ENCODE measurements at regions not wholly inside any gene's neighbourhood (a gene's known extent, or its start where the extent isn't known, plus 50 kb on each side); places are given as distances from the start of the nearest gene placed in this dataset.
"Not testable (repeated sequence)": the region's sequence is repeated elsewhere in the genome, so short reads cannot be mapped to it uniquely, and the experiment has no call there.

DNA sequence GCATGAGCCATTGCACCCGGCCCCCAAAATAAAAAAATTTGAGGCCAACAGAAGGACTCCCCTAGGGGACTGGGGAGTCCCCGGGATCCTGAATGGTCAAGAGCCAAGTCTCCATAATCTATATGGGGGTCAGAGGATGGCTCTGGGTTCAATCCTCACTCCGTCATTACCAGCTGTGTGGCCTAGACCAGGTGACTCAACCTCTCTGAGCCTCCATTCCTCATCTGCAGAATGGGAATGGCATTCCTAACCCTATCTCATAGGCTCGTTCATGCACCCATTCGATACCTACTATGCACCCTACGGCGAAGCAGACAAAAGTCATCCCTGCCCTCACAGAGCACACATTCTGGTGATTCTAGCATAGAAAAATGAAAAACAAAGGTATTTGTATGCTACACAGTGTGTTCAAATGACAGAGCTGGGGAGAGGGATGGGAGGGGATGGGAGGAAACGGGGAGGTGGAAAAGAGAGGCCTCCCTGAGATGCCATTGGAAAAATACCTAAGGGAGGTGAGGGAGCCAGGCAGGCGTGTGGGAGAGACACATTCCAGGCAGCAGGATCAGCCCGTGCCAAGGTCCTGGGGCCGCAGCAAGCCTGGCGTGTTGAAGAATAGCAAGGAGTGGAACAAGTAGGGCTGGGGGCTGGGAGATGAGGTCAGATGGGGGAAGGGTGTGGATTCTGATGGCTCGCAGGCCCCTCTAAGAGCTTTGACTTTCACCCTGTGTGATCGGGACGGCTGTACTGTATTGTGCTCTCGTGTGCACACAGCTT, 71.2 kb downstream of the RMI2 start:
- no peak for DNase-seq

DNA sequence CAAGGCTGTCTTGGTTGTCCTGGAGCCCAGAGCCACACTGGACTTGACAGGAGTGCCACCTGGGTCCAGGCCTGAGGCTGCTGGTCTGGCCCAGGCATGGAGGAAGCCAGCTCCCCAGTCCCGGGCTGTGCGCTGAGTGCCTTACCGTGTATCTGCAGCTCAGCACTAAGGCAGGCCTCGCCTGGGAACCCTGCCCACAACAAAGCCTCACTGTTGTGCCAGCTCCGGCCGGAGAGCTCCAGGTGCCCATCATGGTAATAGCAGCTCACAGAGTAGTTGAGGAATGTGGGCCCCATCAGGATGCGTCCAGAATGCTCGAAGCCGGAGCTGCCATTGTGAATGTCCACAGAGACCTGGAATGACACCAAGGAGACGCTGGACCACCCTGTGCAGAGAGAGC, 72.2 kb downstream of the RMI2 start:
- DNase-seq = no peak

- no peak for DNase-seq
Observed at GRCh38 chr16:11418506-11418905, 73.2 kb downstream of the RMI2 start.

DNA sequence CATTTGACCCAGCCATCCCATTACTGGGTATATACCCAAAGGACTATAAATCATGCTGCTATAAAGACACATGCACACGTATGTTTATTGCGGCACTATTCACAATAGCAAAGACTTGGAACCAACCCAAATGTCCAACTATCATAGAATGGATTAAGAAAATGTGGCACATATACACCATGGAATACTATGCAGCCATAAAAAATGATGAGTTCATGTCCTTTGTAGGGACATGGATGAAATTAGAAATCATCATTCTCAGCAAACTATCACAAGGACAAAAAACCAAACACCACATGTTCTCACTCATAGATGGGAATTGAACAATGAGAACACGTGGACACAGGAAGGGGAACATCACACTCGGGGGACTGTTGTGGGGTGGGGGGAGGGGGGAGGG, 74.8 kb downstream of the RMI2 start:
- not testable (repeated sequence) for DNase-seq

- no peak for DNase-seq
Observed at GRCh38 chr16:11420895-11421294, 75.6 kb downstream of the RMI2 start.

DNA sequence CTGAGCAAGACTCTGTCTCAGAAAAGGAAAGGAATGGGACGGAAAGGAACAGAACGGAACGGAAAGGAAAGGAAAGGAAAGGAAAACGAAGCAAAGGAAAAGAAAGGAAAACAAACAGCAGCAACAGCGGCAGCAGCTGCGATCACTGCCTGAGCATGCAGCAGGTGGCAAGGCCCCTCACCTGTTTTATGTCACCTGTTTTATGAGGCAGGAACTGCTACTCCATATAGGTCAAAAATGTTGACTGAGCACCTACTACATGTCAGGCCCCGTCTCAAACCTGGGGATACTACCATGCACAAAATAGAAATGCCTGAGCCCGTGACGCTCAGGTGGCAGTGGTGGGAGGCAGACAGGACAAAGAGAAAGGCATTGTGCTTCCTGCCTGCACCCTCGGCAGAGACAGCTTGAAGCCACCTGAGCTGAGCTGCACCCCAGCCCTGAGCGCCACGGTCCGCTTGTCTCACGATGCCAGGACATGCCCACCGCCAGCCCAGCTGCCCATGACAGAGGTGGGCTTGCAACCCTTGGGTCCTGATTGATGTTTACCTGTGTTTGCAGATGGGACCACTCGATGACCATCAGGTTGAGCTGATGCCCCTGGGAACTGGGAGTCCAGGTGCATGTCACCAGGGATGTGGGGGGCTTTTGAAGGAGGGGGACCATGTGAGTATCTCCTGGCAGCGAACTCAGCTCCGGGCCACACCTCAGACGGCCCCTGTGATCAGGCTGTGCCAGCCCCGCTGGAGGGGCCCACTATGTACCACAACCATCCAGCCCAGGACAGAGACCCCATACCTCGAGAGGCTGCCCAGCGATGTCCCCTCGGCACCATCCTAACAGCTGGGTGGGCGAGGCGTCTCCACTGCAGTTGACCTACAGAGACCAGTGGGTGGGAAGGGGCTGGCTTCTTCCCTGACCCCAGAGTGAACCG, 77.4 kb downstream of the RMI2 start:
- no peak for DNase-seq

- no peak for DNase-seq
Observed at GRCh38 chr16:11423315-11424117, 78.3 kb downstream of the RMI2 start.

DNA sequence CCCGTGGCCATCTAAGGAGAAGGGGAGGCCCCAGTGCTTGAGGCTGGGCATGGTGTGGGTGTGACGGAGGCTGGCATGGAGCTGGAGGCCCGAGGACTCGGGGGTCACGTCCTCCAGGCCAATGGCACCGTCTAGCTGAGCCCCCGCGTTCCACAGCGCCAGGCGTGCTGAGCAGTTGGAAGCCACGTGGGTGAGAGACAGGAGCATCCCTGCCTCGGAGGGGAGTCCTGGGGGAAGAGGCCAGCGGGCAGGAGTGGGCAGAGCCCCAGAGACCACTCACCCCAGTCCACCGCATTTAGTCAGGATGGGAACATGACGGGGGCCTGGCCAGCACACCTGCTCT, 78.8 kb downstream of the RMI2 start:
- DNase-seq = no peak

DNA sequence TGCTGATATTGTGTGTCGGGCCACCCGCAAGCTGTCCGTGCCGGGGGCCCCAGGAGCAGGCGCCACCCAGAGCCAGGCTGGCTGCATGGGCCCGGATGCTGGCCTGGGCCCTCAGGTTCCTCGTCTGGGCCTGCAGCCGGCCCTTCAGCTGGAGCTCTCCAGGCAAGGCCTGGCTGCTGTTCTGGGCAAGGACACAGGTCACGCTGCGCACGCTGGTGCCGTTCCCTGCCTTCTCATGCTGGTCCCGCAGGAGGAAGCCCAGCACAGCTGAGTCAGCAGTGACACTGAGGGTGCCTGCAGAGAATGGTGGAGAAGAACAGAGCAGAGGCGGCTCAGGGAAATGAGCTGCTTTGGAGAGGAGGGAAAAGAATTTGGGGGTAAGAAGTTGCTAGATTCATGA, 79.9 kb downstream of the RMI2 start:
- no peak for DNase-seq

- DNase-seq = no peak
Observed at GRCh38 chr16:11428623-11428953, 83.3 kb downstream of the RMI2 start.

- DNase-seq = no peak
Observed at GRCh38 chr16:11429123-11429522, 83.9 kb downstream of the RMI2 start.

- DNase-seq = no peak
Observed at GRCh38 chr16:11429823-11430222, 84.6 kb downstream of the RMI2 start.

- no peak for DNase-seq
Observed at GRCh38 chr16:11430601-11431317, 85.5 kb downstream of the RMI2 start.

- no peak for DNase-seq
Observed at GRCh38 chr16:11431915-11432465, 86.7 kb downstream of the RMI2 start.

- no peak for DNase-seq
Observed at GRCh38 chr16:11432856-11433395, 87.7 kb downstream of the RMI2 start.

DNA sequence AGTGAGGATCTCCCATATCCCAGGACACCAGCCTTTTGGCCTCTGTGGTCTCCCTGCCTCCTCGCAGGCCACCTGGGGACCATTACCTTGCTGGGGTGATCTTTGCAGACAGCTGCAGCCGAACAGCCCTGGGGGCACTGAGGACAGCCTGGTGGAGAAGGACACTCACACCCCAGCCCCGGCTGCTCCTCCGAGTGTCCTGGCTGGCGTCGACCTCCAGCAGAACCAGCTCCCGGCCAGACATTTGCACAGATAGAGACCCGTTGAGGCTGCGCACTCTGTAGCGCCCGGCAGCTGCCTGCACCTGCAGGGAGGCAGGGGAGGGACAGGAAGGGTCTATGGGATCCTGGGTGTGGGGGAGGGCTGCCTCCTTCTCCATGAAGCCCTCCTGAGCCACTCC, 90.3 kb downstream of the RMI2 start:
- no peak for DNase-seq

GRCh38 chr16:11437069-11437468, 91.8 kb downstream of the RMI2 start:
- DNase-seq = no peak

- no peak for DNase-seq
Observed at GRCh38 chr16:11439790-11440656, 94.8 kb downstream of the RMI2 start.

DNA sequence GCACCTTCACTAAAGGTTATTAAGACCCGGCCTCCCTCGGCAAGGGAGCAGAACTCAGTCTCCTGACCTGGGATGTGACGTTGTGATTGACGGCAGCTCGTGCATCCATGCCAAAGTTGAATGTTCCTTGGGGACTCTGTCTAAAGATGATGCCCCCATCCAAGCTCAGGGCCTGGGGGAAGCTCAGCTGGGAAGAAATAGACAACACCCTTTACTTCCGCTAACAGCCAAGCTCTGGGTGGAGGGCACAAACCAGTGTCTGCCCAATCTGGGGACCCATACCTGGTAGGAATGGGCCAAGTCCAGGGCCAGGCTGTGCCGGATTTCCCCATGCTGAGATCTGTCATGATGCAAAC, 95.4 kb downstream of the RMI2 start:
- DNase-seq = no peak

DNA sequence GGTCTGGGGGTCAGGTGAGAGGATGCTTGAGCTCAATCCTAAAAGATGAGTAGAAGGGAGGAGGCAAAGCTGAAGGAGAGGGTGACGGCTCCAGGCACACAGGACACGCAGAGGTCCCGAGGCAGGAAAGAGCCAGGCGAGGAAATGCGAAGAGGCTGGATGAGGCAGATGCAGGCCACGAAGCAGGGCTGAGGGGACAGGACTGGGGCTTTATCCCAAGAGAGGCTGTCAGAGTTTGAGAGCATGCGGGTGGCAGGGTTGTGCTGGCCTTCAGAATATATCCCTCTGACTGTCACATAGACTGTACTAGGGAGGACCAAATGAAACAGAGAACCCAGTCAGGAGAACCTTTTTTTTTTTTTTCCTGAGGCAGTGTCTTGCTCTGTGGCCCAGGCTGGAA, 100.2 kb downstream of the RMI2 start:
- DNase-seq = no peak

GRCh38 chr16:11446566-11447119, 101.4 kb downstream of the RMI2 start:
- no peak for DNase-seq
